HCT116 (cell line): ENCODE measurements at regions not wholly inside any gene's neighbourhood (a gene's known extent, or its start where the extent isn't known, plus 50 kb on each side); places are given as distances from the start of the nearest gene placed in this dataset.

Source experiments
- CTCF ChIP-seq, 3 experiments: fragments of 200-600 bp in 1 of 3; sonication (generic) in 1 of 3; IDR thresholded peaks in 2 of 3; conservative IDR thresholded peaks in 1 of 3; 2 replicates each; pipeline ENCODE4 v1.5.1; 2012 to 2017; ENCODE audit warnings: low read depth in 2 of 3, low read length in 2 of 3, antibody characterized with exemption in 1 of 3, borderline replicate concordance in 1 of 3, control low read depth in 1 of 3, mild to moderate bottlenecking in 1 of 3, mixed read lengths in 1 of 3, mixed run types in 1 of 3, moderate library complexity in 1 of 3; ENCODE audit not compliant: insufficient read depth in 1 of 3
- POLR2A ChIP-seq: IDR thresholded peaks from 2 replicates; pipeline ENCODE4 v1.7.0; 2011; ENCODE audit warnings: borderline replicate concordance; ENCODE audit not compliant: insufficient read depth, insufficient read length; ENCODE audit errors: extremely low read depth
- POLR2AphosphoS5 ChIP-seq: IDR thresholded peaks from 2 replicates; pipeline ENCODE4 v1.6.1; 2011; ENCODE audit warnings: mild to moderate bottlenecking, low read depth, low read length, moderate library complexity
- RAD21 ChIP-seq: IDR thresholded peaks from 2 replicates; pipeline ENCODE4 v1.6.1; 2012; ENCODE audit warnings: low read depth, mild to moderate bottlenecking
- REST ChIP-seq: IDR thresholded peaks from 2 replicates; pipeline ENCODE4 v1.6.1; 2012; ENCODE audit warnings: low read depth

GRCh38 chr4:138665851-138666250 is 349.7 kb upstream of the NOCT start:
- TF ChIP-seq POLR2AphosphoS5 (no peak), REST (no peak), RAD21 (no peak), CTCF (IDR thresholded peaks at IDR 0.05 in 2 of 3, conservative IDR thresholded peaks at IDR 0.05 in 1 of 3; ENCODE audit: borderline replicate concordance in 1 of 3, insufficient read depth in 1 of 3, low read depth in 2 of 3, low read length in 2 of 3) (no peak), POLR2A (no peak)
